ENCODE measurements at regions not wholly inside any gene's neighbourhood (a gene's known extent, or its start where the extent isn't known, plus 50 kb on each side); places are given as distances from the start of the nearest gene placed in this dataset.

DNA sequence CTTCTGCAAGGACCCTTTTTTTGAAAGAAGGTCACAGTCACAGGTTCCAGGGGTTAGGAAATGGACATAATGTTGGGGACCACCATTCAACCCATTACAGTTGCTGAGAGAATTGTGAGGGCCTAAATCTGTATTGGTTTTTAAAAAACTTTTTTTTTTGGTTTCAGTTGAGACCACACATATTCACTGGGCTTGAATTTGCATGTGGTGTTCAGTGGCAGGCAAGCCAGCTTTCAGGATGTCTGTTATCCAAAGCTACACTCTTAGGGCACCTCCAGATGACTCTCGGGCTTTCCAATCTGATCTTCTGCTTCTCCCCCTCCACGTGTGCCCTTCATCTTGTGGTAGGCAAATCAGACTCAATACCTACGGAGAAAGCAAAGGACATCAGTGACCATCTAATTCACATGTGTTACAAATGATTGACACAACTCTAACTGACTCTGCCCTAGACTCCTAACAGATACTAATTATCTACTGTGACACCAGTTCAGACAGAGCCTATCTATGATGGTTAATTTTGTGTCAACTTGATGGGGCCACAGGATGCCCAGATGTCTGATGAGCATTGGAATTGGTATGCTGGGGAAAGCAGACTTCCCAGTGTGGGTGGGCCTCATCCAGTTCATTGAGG, 93.3 kb upstream of the ELMO1 start:
- no peak overlapping the region for H3K4me3 ChIP-seq (ENCODE audit: low read depth, low read length)
- DNase-seq (ENCODE audit: low read depth), result no peak
- TF ChIP-seq, protein P1, sequence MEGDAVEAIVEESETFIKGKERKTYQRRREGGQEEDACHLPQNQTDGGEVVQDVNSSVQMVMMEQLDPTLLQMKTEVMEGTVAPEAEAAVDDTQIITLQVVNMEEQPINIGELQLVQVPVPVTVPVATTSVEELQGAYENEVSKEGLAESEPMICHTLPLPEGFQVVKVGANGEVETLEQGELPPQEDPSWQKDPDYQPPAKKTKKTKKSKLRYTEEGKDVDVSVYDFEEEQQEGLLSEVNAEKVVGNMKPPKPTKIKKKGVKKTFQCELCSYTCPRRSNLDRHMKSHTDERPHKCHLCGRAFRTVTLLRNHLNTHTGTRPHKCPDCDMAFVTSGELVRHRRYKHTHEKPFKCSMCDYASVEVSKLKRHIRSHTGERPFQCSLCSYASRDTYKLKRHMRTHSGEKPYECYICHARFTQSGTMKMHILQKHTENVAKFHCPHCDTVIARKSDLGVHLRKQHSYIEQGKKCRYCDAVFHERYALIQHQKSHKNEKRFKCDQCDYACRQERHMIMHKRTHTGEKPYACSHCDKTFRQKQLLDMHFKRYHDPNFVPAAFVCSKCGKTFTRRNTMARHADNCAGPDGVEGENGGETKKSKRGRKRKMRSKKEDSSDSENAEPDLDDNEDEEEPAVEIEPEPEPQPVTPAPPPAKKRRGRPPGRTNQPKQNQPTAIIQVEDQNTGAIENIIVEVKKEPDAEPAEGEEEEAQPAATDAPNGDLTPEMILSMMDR (IDR thresholded peaks at IDR 0.05; ENCODE audit: insufficient read depth, low read length), result no peak

DNA sequence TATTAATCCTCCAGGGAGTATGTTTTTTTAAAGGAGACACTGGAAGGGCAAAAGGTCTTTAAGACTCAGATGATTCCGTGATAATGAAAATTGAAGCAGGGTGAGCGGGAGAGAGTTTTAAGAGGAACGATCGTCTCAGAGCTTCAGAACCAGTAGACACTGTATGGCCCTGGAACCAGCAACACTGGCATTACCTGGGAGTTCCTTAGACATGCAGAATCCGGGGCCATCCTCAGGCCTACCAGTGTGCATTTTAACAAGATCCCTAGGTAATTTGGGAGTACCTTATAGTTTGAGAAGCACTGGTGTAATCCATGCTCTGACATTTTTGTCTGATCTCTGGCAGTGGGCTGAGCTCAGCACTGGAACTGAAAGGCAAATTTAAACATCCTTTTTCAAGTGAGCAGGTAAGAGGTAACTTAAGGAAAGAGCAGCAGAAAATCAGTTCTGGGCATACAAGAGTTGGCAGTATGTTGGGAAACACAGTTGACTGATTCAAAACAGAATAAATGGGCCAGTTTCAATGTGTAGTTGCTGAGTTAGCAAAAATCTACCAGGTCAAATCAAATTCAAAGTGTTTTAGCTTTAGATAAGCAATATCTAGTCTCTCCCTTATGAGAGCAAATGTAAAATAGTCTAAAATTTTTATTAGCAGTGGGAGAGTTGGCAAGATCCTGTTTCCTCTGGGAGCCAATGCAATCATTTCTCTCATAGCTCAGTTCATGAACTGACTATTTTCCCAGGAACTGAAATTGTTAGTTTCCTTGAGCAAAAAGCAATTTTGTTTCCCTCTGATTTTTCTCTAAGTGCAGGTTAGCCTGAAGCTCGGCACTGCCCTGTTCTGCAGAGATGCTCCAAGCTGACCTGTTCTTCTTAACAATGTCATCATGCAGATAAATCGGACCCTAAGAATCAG, 97.2 kb upstream of the ELMO1 start:
- no peak overlapping the region for H3K4me3 ChIP-seq (ENCODE audit: low read depth, low read length)
- no peak for DNase-seq (ENCODE audit: low read depth)
- TF ChIP-seq, protein P1 (IDR thresholded peaks at IDR 0.05; ENCODE audit: insufficient read depth, low read length), result no peak

DNA sequence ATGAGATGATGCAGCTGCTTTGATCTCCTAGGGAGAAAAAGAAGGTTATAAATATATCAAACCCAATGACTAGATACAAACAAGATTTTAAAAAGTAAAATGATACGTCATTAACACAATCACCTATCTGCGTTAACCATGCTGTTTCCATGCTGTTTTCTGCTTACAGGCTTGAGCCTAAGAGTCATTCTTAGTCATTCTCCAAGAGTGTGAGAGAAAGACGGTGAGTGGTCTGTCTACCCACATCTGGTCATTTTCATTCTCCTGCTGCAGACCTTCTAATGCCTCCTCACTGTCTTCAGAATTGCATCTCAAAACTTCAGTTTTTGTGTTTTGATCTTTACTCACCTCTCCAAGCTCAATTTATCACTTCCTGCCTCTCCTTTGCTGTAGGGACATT, 98.0 kb upstream of the ELMO1 start:
- TF ChIP-seq, protein P1 (IDR thresholded peaks at IDR 0.05; ENCODE audit: insufficient read depth, low read length), result no peak
- no peak overlapping the region for H3K4me3 ChIP-seq (ENCODE audit: low read depth, low read length)
- DNase-seq (ENCODE audit: low read depth), result no peak

DNA sequence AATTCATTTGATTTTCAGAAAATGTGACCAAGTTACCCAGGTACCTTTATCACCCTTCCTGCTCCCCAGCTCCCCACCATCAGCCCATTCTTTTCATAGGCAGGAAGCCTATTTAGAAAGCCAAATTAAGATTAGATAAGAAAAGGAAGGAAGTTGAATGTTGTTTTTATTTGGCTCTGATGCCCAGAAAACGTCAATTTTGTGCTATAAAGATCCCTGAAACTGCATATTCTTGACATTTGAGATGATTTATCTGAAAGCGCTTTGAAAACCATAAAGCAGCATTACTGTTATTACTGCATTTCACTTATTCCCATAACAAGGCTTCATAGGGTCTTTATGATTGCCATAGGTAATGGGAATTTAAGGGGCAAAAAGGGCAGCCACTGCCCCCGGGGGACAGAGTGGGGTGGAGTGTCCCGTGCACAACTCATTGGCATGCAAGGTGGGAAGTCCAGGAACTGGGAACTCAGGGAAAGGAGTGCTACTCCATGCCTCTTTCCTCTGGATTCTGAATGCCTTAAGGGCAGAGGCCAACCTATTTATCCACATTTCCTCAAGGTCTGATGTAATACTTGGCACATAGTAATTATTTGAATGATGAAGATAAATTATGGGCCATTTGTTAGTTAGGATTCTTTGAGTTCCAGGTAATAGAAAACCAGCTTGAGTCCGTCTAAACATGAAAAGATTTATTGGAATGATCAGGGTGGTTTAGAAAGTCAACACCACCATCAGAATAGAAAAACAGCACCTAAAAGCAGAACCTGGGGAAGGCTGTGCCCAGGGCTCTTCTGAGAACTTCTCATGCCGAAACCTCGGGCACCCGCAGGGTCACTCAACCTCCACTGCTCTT, 100.6 kb upstream of the ELMO1 start:
- DNase-seq (ENCODE audit: low read depth), result no peak
- H3K4me3 ChIP-seq (ENCODE audit: low read depth, low read length), result no peak overlapping the region
- TF ChIP-seq, protein P1 (IDR thresholded peaks at IDR 0.05; ENCODE audit: insufficient read depth, low read length), result no peak

DNA sequence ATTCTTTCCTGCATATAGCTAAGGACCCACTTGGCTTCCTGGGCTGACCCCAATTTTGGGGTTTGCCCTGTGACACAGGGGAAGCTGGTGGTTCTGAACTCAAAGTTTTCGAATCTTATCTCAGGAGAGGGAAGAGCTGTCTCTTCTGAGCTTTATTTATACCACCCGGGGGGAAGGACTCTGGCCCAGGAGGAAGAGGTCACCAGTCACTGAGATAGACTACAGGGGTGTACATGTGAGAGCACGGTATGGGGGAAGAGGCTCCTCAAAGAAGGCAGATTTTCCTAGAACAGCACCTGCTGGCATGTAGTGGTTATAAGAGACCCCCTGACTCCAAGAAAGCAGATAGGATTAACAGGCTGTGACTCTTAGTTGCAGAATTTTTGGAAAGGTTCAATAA, 101.8 kb upstream of the ELMO1 start:
- TF ChIP-seq, protein P1 (IDR thresholded peaks at IDR 0.05; ENCODE audit: insufficient read depth, low read length), result no peak
- H3K4me3 ChIP-seq (ENCODE audit: low read depth, low read length), result no peak overlapping the region
- DNase-seq (ENCODE audit: low read depth), result no peak

DNA sequence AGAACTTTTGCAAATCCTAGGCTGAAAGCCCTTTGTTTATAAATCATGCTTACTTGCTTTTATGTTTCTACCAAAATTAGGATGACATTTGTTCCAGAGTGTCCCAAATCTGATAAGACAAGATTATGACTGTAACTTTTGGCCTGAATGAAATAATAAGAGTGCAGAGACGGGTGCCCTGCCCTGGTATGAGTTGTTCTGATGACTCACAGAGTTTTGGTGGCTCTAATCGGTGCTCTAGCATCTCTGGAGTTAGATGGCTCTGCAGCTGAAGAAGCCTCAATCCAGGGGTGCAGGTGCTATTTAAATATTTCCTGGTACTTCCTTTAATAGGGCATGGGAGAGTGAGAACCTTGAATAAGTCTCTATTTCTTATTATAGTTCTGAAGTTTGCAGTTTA, 102.2 kb upstream of the ELMO1 start:
- DNase-seq (ENCODE audit: low read depth), result no peak
- TF ChIP-seq, protein P1 (IDR thresholded peaks at IDR 0.05; ENCODE audit: insufficient read depth, low read length), result no peak
- H3K4me3 ChIP-seq (ENCODE audit: low read depth, low read length), result no peak overlapping the region

Measured in fibroblast of the aortic adventitia (primary cell).